HG02870 (cell line): ENCODE measurements at regions not wholly inside any gene's neighbourhood (a gene's known extent, or its start where the extent isn't known, plus 50 kb on each side); places are given as distances from the start of the nearest gene placed in this dataset.

Source experiments
- ATAC-seq: cut with Tn5 transposase; IDR thresholded peaks from one replicate; pipeline ENCODE4 v1.9.1; 2021; ENCODE audit warnings: mild to moderate bottlenecking, moderate library complexity; ENCODE audit not compliant: unreplicated experiment

- ATAC-seq = no peak
Observed at GRCh38 chr3:7897655-7898054, 604.0 kb upstream of the LMCD1 start.

- ATAC-seq = no peak
Observed at GRCh38 chr3:7913283-7913682, 588.3 kb upstream of the LMCD1 start.

- no peak for ATAC-seq
Observed at GRCh38 chr3:7915356-7915755, 586.3 kb upstream of the LMCD1 start.

GRCh38 chr3:7917443-7918151, 584.0 kb upstream of the LMCD1 start:
- ATAC-seq = no peak

- ATAC-seq = no peak
Observed at GRCh38 chr3:7920211-7920610, 581.4 kb upstream of the LMCD1 start.

GRCh38 chr3:7924228-7924627, 577.4 kb upstream of the LMCD1 start:
- no peak for ATAC-seq

- no peak for ATAC-seq
Observed at GRCh38 chr3:7927015-7927414, 574.6 kb upstream of the LMCD1 start.

GRCh38 chr3:7927864-7928263, 573.8 kb upstream of the LMCD1 start:
- no peak for ATAC-seq

GRCh38 chr3:7929319-7929889, 572.2 kb upstream of the LMCD1 start:
- ATAC-seq = no peak

GRCh38 chr3:7934362-7934761, 567.3 kb upstream of the LMCD1 start:
- ATAC-seq = no peak

GRCh38 chr3:7947930-7948329, 553.7 kb upstream of the LMCD1 start:
- ATAC-seq = no peak

GRCh38 chr3:7950890-7951289, 550.7 kb upstream of the LMCD1 start:
- ATAC-seq = no peak

- no peak for ATAC-seq
Observed at GRCh38 chr3:7953449-7954014, 548.1 kb upstream of the LMCD1 start.

- no peak for ATAC-seq
Observed at GRCh38 chr3:7957024-7957423, 544.6 kb upstream of the LMCD1 start.

GRCh38 chr3:7959094-7959493, 542.5 kb upstream of the LMCD1 start:
- no peak for ATAC-seq

- no peak for ATAC-seq
Observed at GRCh38 chr3:7960601-7961000, 541.0 kb upstream of the LMCD1 start.

GRCh38 chr3:7962301-7962700, 539.3 kb upstream of the LMCD1 start:
- no peak for ATAC-seq

- no peak for ATAC-seq
Observed at GRCh38 chr3:7964899-7965298, 536.7 kb upstream of the LMCD1 start.

GRCh38 chr3:7973006-7973405, 528.6 kb upstream of the LMCD1 start:
- no peak for ATAC-seq

GRCh38 chr3:7977245-7978086, 524.2 kb upstream of the LMCD1 start:
- no peak for ATAC-seq

- ATAC-seq = no peak
Observed at GRCh38 chr3:7978087-7978422, 523.6 kb upstream of the LMCD1 start.

GRCh38 chr3:7982126-7982525, 519.5 kb upstream of the LMCD1 start:
- no peak for ATAC-seq
